ENCODE measurements at regions not wholly inside any gene's neighbourhood (a gene's known extent, or its start where the extent isn't known, plus 50 kb on each side); places are given as distances from the start of the nearest gene placed in this dataset.

GRCh38 chr20:60486315-60486714 lies 528.1 kb downstream of the CDH26 start:
- DNase-seq (ENCODE audit: low spot score): no peak
- Histone ChIP-seq H3K4me1 (peaks cover 3% of the 10 kb centered on the region), H3K27ac (no peak overlapping the region), H3K4me3 (no peak overlapping the region), H3K36me3 (no peaks in the 10 kb centered on the region), H4K20me1 (ENCODE audit: low read depth) (no peaks in the 10 kb centered on the region), H3K9me3 (ENCODE audit: low read depth) (no peaks in the 10 kb centered on the region), H3K9ac (no peak overlapping the region), H2AFZ (replicated peaks) (no peak overlapping the region), H3K79me2 (ENCODE audit: low read depth) (no peaks in the 10 kb centered on the region), H3K27me3 (no peaks in the 10 kb centered on the region), H3K4me2 (no peak overlapping the region), H3F3A (ENCODE audit: low read depth) (no peaks in the 10 kb centered on the region)
- Mint-ChIP-seq H3K27ac (no peak overlapping the region), H3K36me3 (no peaks in the 10 kb centered on the region), H3K4me1 (peaks cover 36% of the 10 kb centered on the region), H3K27me3 (ENCODE audit: insufficient read depth, low read depth) (peaks cover 19% of the 10 kb centered on the region), H3K9me3 (no peaks in the 10 kb centered on the region), H3K4me3 (no peak overlapping the region)
- TF ChIP-seq CTCF (IDR thresholded peaks at IDR 0.05): no peak
- TF ChIP-seq EZH2 (IDR thresholded peaks at IDR 0.05): no peak
- TF ChIP-seq EZH2phosphoT487 (IDR thresholded peaks at IDR 0.05): no peak

- no peaks in the 10 kb centered on the region for H3K36me3 Mint-ChIP-seq
Measured at GRCh38 chr20:60486937-60487336, 528.7 kb downstream of the CDH26 start.

GRCh38 chr20:60490217-60491050 lies 532.2 kb downstream of the CDH26 start:
- Mint-ChIP-seq H3K9me3 (no peaks in the 10 kb centered on the region), H3K4me3 (no peak overlapping the region), H3K4me1 (peaks cover 35% of the 10 kb centered on the region), H3K36me3 (no peaks in the 10 kb centered on the region), H3K27ac (no peak overlapping the region), H3K27me3 (ENCODE audit: insufficient read depth, low read depth) (peaks cover 4% of the 10 kb centered on the region)
- Histone ChIP-seq H4K20me1 (ENCODE audit: low read depth) (no peaks in the 10 kb centered on the region), H3K4me1 (peaks cover 8% of the 10 kb centered on the region), H3K4me2 (no peak overlapping the region), H3K27me3 (no peaks in the 10 kb centered on the region), H3K79me2 (ENCODE audit: low read depth) (no peaks in the 10 kb centered on the region), H2AFZ (replicated peaks) (no peak overlapping the region), H3K27ac (no peak overlapping the region), H3K36me3 (no peaks in the 10 kb centered on the region), H3K9me3 (ENCODE audit: low read depth) (no peaks in the 10 kb centered on the region), H3K9ac (no peak overlapping the region), H3F3A (ENCODE audit: low read depth) (no peaks in the 10 kb centered on the region), H3K4me3 (no peak overlapping the region)
- DNase-seq (ENCODE audit: low spot score): no peak
- TF ChIP-seq EZH2 (IDR thresholded peaks at IDR 0.05): no peak
- no peak for TF ChIP-seq EZH2phosphoT487 (IDR thresholded peaks at IDR 0.05)
- TF ChIP-seq CTCF (IDR thresholded peaks at IDR 0.05): no peak

More at GRCh38 chr20:60486937-60487336, 528.7 kb downstream of the CDH26 start:
- no peak for DNase-seq (ENCODE audit: low spot score)
- Histone ChIP-seq H3K4me1 (peaks cover 3% of the 10 kb centered on the region), H3K27ac (no peak overlapping the region), H3K27me3 (no peaks in the 10 kb centered on the region), H3F3A (ENCODE audit: low read depth) (no peaks in the 10 kb centered on the region), H3K4me2 (no peak overlapping the region), H3K79me2 (ENCODE audit: low read depth) (no peaks in the 10 kb centered on the region), H3K9me3 (ENCODE audit: low read depth) (no peaks in the 10 kb centered on the region), H3K36me3 (no peaks in the 10 kb centered on the region), H3K4me3 (no peak overlapping the region), H2AFZ (replicated peaks) (no peak overlapping the region), H4K20me1 (ENCODE audit: low read depth) (no peaks in the 10 kb centered on the region), H3K9ac (no peak overlapping the region)
- Mint-ChIP-seq H3K27me3 (ENCODE audit: insufficient read depth, low read depth) (peaks cover 19% of the 10 kb centered on the region), H3K27ac (no peak overlapping the region), H3K4me1 (peaks cover 35% of the 10 kb centered on the region), H3K9me3 (no peaks in the 10 kb centered on the region), H3K4me3 (no peak overlapping the region)
- TF ChIP-seq EZH2phosphoT487 (IDR thresholded peaks at IDR 0.05): no peak
- TF ChIP-seq CTCF (IDR thresholded peaks at IDR 0.05): no peak
- TF ChIP-seq EZH2 (IDR thresholded peaks at IDR 0.05): no peak
